ENCODE measurements at regions not wholly inside any gene's neighbourhood (a gene's known extent, or its start where the extent isn't known, plus 50 kb on each side); places are given as distances from the start of the nearest gene placed in this dataset.

GRCh38 chr9:129511285-129511900, 109.5 kb downstream of the C9orf50 start:
- TF ChIP-seq, protein P1, sequence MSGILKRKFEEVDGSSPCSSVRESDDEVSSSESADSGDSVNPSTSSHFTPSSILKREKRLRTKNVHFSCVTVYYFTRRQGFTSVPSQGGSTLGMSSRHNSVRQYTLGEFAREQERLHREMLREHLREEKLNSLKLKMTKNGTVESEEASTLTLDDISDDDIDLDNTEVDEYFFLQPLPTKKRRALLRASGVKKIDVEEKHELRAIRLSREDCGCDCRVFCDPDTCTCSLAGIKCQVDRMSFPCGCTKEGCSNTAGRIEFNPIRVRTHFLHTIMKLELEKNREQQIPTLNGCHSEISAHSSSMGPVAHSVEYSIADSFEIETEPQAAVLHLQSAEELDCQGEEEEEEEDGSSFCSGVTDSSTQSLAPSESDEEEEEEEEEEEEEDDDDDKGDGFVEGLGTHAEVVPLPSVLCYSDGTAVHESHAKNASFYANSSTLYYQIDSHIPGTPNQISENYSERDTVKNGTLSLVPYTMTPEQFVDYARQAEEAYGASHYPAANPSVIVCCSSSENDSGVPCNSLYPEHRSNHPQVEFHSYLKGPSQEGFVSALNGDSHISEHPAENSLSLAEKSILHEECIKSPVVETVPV (CRISPR knock-in tag; IDR thresholded peaks at IDR 0.05) = no peak
- TF ChIP-seq ARNTL (CRISPR knock-in tag; IDR thresholded peaks at IDR 0.05; ENCODE audit: borderline replicate concordance, low read depth) (no peak), PATZ1 (CRISPR knock-in tag; IDR thresholded peaks at IDR 0.05; ENCODE audit: borderline replicate concordance) (no peak), CREB5 (CRISPR knock-in tag; IDR thresholded peaks at IDR 0.05; ENCODE audit: low read depth) (no peak), ESRRG (CRISPR knock-in tag; IDR thresholded peaks at IDR 0.05) (no peak), ZNF565 (CRISPR knock-in tag; conservative IDR thresholded peaks at IDR 0.05; ENCODE audit: low read depth) (no peak), BACH2 (CRISPR knock-in tag; IDR thresholded peaks at IDR 0.05; ENCODE audit: borderline replicate concordance) (no peak)

Measured in SK-N-SH treated with all-trans-retinoic acid at 6 μM for 48 hours (cell line).